ENCODE measurements at regions not wholly inside any gene's neighbourhood (a gene's known extent, or its start where the extent isn't known, plus 50 kb on each side); places are given as distances from the start of the nearest gene placed in this dataset.
"Not testable (repeated sequence)": the region's sequence is repeated elsewhere in the genome, so short reads cannot be mapped to it uniquely, and the experiment has no call there.

DNA sequence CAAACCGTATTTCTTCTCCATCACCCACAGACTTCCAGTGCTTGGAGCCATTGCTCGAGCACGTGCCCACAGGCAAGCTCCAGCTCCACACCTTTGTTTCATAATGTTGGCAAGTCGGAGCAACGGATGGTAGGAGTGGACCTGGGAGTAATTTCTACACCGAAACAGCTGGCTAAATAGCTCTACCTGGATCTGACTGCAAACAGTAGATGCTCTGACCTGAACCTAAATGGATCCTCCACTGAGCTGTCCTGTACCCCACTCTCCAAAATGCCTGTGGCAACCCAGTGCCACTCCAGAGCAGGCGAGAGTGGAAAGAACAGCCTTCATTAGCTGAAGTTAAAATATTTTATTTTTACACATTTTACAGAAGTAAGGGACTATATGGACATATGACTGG, 108.7 kb downstream of the BMP4 start:
- TF ChIP-seq POU2F2 (IDR thresholded peaks at IDR 0.05; ENCODE audit: low read depth, low read length) (no peak), SPI1 (IDR thresholded peaks at IDR 0.05; ENCODE audit: low read depth, low read length) (no peak), TAF1 (IDR thresholded peaks at IDR 0.05; ENCODE audit: low read depth, low read length) (no peak), POLR2A (IDR thresholded peaks at IDR 0.05; ENCODE audit: low read depth, low read length) (no peak), POLR2AphosphoS5 (IDR thresholded peaks at IDR 0.05; ENCODE audit: low read depth, low read length) (no peak), PAX5 (IDR thresholded peaks at IDR 0.05; ENCODE audit: insufficient read depth, low read length, severe bottlenecking) (no peak)
- FAIRE-seq: no peak
- no peak for DNase-seq (ENCODE audit: insufficient read length, low spot score)

GRCh38 chr14:53847057-53847456, 109.6 kb downstream of the BMP4 start:
- DNase-seq (ENCODE audit: insufficient read length, low spot score) (no peak), FAIRE-seq (no peak)
- TF ChIP-seq POU2F2 (IDR thresholded peaks at IDR 0.05; ENCODE audit: low read depth, low read length) (no peak), SPI1 (IDR thresholded peaks at IDR 0.05; ENCODE audit: low read depth, low read length) (no peak), PAX5 (IDR thresholded peaks at IDR 0.05; ENCODE audit: insufficient read depth, low read length, severe bottlenecking) (no peak), TAF1 (IDR thresholded peaks at IDR 0.05; ENCODE audit: low read depth, low read length) (no peak), POLR2AphosphoS5 (IDR thresholded peaks at IDR 0.05; ENCODE audit: low read depth, low read length) (no peak), POLR2A (IDR thresholded peaks at IDR 0.05; ENCODE audit: low read depth, low read length) (no peak)

- FAIRE-seq (no peak), DNase-seq (ENCODE audit: insufficient read length, low spot score) (no peak)
- TF ChIP-seq SPI1 (IDR thresholded peaks at IDR 0.05; ENCODE audit: low read depth, low read length): no peak
- no peak for TF ChIP-seq TAF1 (IDR thresholded peaks at IDR 0.05; ENCODE audit: low read depth, low read length)
- TF ChIP-seq POLR2AphosphoS5 (IDR thresholded peaks at IDR 0.05; ENCODE audit: low read depth, low read length): no peak
- no peak for TF ChIP-seq PAX5 (IDR thresholded peaks at IDR 0.05; ENCODE audit: insufficient read depth, low read length, severe bottlenecking)
- TF ChIP-seq POLR2A (IDR thresholded peaks at IDR 0.05; ENCODE audit: low read depth, low read length): no peak
- no peak for TF ChIP-seq POU2F2 (IDR thresholded peaks at IDR 0.05; ENCODE audit: low read depth, low read length)
These were observed 110.6 kb downstream of the BMP4 start for GRCh38 chr14:53845813-53846693.

DNA sequence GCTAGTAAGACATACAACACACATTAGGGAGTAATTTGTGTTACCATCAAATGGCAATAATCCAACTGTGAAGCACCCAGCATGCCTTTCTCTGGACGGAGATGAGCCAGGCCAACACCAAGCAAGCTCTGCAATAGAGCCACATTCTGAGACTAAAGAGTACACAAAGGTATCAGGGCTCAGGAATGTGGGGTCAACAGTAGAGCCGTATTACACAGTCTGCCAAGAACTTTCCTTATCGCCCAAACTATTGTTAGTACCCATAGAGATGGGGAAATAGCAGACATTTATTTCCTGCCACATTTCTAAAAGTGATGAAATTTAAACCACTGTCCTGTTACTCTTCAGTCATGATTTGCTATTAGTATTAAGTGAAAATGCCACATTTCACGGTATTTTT, 113.7 kb downstream of the BMP4 start:
- DNase-seq (ENCODE audit: insufficient read length, low spot score) (no peak), FAIRE-seq (no peak)
- TF ChIP-seq POLR2AphosphoS5 (IDR thresholded peaks at IDR 0.05; ENCODE audit: low read depth, low read length) (no peak), SPI1 (IDR thresholded peaks at IDR 0.05; ENCODE audit: low read depth, low read length) (no peak), POLR2A (IDR thresholded peaks at IDR 0.05; ENCODE audit: low read depth, low read length) (no peak), PAX5 (IDR thresholded peaks at IDR 0.05; ENCODE audit: insufficient read depth, low read length, severe bottlenecking) (no peak), POU2F2 (IDR thresholded peaks at IDR 0.05; ENCODE audit: low read depth, low read length) (no peak), TAF1 (IDR thresholded peaks at IDR 0.05; ENCODE audit: low read depth, low read length) (no peak)

DNA sequence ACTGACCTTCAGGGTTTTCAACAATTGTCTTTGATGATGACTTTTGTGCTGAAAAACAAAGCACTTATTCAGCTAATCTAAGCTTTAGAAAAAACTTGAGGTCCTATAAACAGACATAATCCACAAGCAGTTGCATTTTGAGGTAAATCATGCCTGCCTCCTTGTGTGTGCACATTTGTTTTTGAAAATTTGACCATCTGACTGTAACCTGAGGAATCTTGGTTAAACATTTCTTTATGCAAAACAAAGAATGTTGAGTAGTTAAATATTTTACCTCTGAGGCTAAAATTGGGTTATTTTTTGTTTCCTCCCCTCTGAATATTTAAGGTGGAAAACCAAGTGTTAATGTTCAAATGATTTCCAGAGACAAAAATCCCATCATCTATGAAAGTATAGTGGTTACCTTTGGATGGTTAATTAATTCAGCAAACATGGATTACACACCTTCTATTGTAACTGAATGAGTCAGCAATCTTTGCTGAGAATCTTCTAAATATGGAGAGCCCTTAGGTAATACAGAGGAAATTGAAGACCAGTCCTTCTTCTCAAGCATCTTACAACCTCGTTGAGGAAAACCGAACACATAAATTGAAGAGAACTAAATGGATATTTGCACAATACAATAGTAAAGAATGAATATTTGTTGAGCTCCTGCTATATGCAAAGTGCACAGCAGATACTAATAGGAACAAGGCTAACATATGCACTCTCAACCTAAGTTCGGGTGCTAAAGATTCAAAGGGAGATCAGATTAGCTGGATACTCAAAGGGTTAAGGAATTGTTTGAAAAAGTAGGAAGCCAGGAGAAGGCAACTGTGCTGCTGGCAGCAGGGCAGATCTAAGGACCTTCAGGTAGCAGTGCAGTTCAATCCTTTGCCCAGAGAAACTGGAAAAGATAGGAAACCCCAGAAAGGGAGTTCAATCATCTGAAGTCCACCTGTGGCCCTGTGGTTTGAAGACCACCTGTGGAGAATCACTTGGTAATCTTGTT, 115.2 kb downstream of the BMP4 start:
- FAIRE-seq (no peak), DNase-seq (ENCODE audit: insufficient read length, low spot score) (no peak)
- no peak for TF ChIP-seq POLR2AphosphoS5 (IDR thresholded peaks at IDR 0.05; ENCODE audit: low read depth, low read length)
- TF ChIP-seq SPI1 (IDR thresholded peaks at IDR 0.05; ENCODE audit: low read depth, low read length): no peak
- TF ChIP-seq TAF1 (IDR thresholded peaks at IDR 0.05; ENCODE audit: low read depth, low read length): no peak
- no peak for TF ChIP-seq POU2F2 (IDR thresholded peaks at IDR 0.05; ENCODE audit: low read depth, low read length)
- no peak for TF ChIP-seq POLR2A (IDR thresholded peaks at IDR 0.05; ENCODE audit: low read depth, low read length)
- TF ChIP-seq PAX5 (IDR thresholded peaks at IDR 0.05; ENCODE audit: insufficient read depth, low read length, severe bottlenecking): no peak

GRCh38 chr14:53840444-53840843, 116.2 kb downstream of the BMP4 start:
- FAIRE-seq (no peak), DNase-seq (ENCODE audit: insufficient read length, low spot score) (no peak)
- no peak for TF ChIP-seq SPI1 (IDR thresholded peaks at IDR 0.05; ENCODE audit: low read depth, low read length)
- TF ChIP-seq PAX5 (IDR thresholded peaks at IDR 0.05; ENCODE audit: insufficient read depth, low read length, severe bottlenecking): no peak
- TF ChIP-seq TAF1 (IDR thresholded peaks at IDR 0.05; ENCODE audit: low read depth, low read length): no peak
- no peak for TF ChIP-seq POLR2AphosphoS5 (IDR thresholded peaks at IDR 0.05; ENCODE audit: low read depth, low read length)
- TF ChIP-seq POU2F2 (IDR thresholded peaks at IDR 0.05; ENCODE audit: low read depth, low read length): no peak
- no peak for TF ChIP-seq POLR2A (IDR thresholded peaks at IDR 0.05; ENCODE audit: low read depth, low read length)

GRCh38 chr14:53838374-53838773, 118.3 kb downstream of the BMP4 start:
- TF ChIP-seq POU2F2 (IDR thresholded peaks at IDR 0.05; ENCODE audit: low read depth, low read length) (no peak), SPI1 (IDR thresholded peaks at IDR 0.05; ENCODE audit: low read depth, low read length) (no peak), POLR2AphosphoS5 (IDR thresholded peaks at IDR 0.05; ENCODE audit: low read depth, low read length) (no peak), POLR2A (IDR thresholded peaks at IDR 0.05; ENCODE audit: low read depth, low read length) (no peak), PAX5 (IDR thresholded peaks at IDR 0.05; ENCODE audit: insufficient read depth, low read length, severe bottlenecking) (no peak), TAF1 (IDR thresholded peaks at IDR 0.05; ENCODE audit: low read depth, low read length) (no peak)
- DNase-seq (ENCODE audit: insufficient read length, low spot score) (no peak), FAIRE-seq (no peak)

DNA sequence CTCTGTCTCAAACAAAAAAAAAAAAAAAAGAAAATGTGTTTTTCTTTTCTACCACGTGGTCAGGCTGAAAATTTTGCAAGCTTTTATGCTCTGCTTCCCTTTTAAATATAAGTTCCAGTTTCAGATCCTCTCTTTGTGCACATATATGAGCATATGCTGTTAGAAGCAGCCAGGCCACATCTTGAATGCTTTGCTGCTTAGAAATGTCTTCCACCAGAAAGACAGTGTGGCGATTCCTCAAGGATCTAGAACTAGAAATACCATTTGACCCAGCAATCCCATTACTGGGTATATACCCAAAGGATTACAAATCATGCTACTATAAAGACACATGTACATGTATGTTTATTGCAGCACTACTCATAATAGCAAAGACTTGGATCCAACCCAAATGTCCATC, 119.0 kb downstream of the BMP4 start:
- not testable (repeated sequence) for DNase-seq (ENCODE audit: insufficient read length, low spot score); FAIRE-seq

DNA sequence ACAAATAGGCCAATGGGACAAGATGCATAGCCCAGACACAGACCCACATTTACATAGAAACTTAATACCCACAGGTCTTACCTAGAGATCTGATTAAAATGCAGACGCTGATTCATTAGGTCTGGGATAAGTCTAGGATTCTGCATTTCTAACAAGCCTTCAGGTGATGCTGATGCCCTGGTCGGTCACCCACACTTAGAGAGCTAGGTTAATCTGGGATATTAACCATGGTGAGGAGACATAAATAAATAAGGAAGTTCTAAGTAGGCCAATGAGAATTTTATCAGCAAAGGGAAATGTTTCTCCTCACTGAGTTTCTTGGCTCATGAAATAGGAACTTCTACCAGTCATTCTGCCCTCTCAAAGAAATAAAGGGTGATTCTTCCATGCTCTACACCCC, 120.1 kb downstream of the BMP4 start:
- TF ChIP-seq POU2F2 (IDR thresholded peaks at IDR 0.05; ENCODE audit: low read depth, low read length) (no peak), POLR2AphosphoS5 (IDR thresholded peaks at IDR 0.05; ENCODE audit: low read depth, low read length) (no peak), SPI1 (IDR thresholded peaks at IDR 0.05; ENCODE audit: low read depth, low read length) (no peak), TAF1 (IDR thresholded peaks at IDR 0.05; ENCODE audit: low read depth, low read length) (no peak), PAX5 (IDR thresholded peaks at IDR 0.05; ENCODE audit: insufficient read depth, low read length, severe bottlenecking) (no peak), POLR2A (IDR thresholded peaks at IDR 0.05; ENCODE audit: low read depth, low read length) (no peak)
- DNase-seq (ENCODE audit: insufficient read length, low spot score) (no peak), FAIRE-seq (no peak)
